ENCODE measurements at regions not wholly inside any gene's neighbourhood (a gene's known extent, or its start where the extent isn't known, plus 50 kb on each side); places are given as distances from the start of the nearest gene placed in this dataset.
"Not testable (repeated sequence)": the region's sequence is repeated elsewhere in the genome, so short reads cannot be mapped to it uniquely, and the experiment has no call there.

GRCh38 chr1:149635290-149635899 lies 51.7 kb downstream of the PPIAL4C start:
- DNase-seq; H3K27ac ChIP-seq; H3K27me3 ChIP-seq (ENCODE audit: insufficient read depth in 3 of 3, low read length in 2 of 3); H3K4me3 ChIP-seq; H3K9me3 ChIP-seq; intact Hi-C loops (cut with DNase I); ATAC-seq; H3K4me1 ChIP-seq; H3K36me3 ChIP-seq (ENCODE audit: insufficient read depth in 1 of 2, low read depth in 1 of 2): not testable (repeated sequence)
- WGBS, 3 donors, result 46 to 58% (median 48%) methylated on average over 5 to 7 of the region's 10 CpGs

GRCh38 chr1:149636286-149637122 lies 52.9 kb downstream of the PPIAL4C start:
- H3K9me3 ChIP-seq; H3K4me1 ChIP-seq; H3K36me3 ChIP-seq (ENCODE audit: insufficient read depth in 1 of 2, low read depth in 1 of 2); intact Hi-C loops (cut with DNase I); H3K27me3 ChIP-seq (ENCODE audit: insufficient read depth in 3 of 3, low read length in 2 of 3): not testable (repeated sequence)
- Histone ChIP-seq H3K4me3 (peak overlapping the region; percentile 64), H3K27ac (peak overlapping the region; percentile 79)
- ATAC-seq (peak; percentile 86 to 96 (median 94)), DNase-seq (peak; percentile 89 to 93)
- WGBS, 3 donors, result 0 to 1% (median 1%) methylated on average over 38 to 40 of the region's 41 CpGs

DNA sequence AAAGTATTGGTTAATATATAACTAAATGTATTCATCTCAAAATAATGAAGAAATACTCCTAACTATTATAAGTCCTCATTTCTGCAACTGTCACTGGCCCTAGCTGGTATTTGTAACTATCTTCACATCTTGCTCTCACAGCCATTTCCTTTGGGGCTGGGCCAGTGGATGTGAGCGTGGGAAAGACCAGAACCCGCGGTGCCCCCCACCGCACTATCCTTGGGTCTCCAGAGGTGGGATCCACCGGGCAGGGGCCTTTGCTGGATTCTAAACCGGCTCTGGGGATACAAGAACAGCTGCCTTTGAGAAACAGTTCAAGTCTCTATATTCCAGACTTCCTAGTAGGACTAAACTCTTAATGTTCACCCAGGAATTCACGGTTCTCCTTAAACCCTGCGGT lies 54.8 kb downstream of the PPIAL4C start:
- H3K4me3 ChIP-seq; H3K9me3 ChIP-seq; H3K4me1 ChIP-seq; ATAC-seq; H3K27ac ChIP-seq; H3K27me3 ChIP-seq (ENCODE audit: insufficient read depth in 3 of 3, low read length in 2 of 3); H3K36me3 ChIP-seq (ENCODE audit: insufficient read depth in 1 of 2, low read depth in 1 of 2); DNase-seq; intact Hi-C loops (cut with DNase I): not testable (repeated sequence)
- 87 to 95% (median 90%) methylated on average over 8 of the region's 8 CpGs for WGBS, 3 donors

- not testable (repeated sequence) for H3K27ac ChIP-seq
- WGBS, 3 donors, result 84 to 93% (median 90%) methylated on average over 20 to 23 of the region's 31 CpGs
Observed at GRCh38 chr1:149638901-149639658, 55.4 kb downstream of the PPIAL4C start.

GRCh38 chr1:149641179-149641578 lies 57.5 kb downstream of the PPIAL4C start:
- H3K27ac ChIP-seq; H3K9me3 ChIP-seq; intact Hi-C loops (cut with DNase I); H3K27me3 ChIP-seq (ENCODE audit: insufficient read depth in 3 of 3, low read length in 2 of 3); DNase-seq; H3K36me3 ChIP-seq (ENCODE audit: insufficient read depth in 1 of 2, low read depth in 1 of 2); H3K4me3 ChIP-seq; H3K4me1 ChIP-seq; ATAC-seq: not testable (repeated sequence)
- WGBS, 3 donors, result 52 to 63% (median 53%) methylated on average over 4 of the region's 4 CpGs

More at GRCh38 chr1:149638901-149639658, 55.4 kb downstream of the PPIAL4C start:
- H3K27me3 ChIP-seq (ENCODE audit: insufficient read depth in 3 of 3, low read length in 2 of 3); H3K4me3 ChIP-seq; H3K36me3 ChIP-seq (ENCODE audit: insufficient read depth in 1 of 2, low read depth in 1 of 2); DNase-seq; intact Hi-C loops (cut with DNase I); H3K9me3 ChIP-seq; H3K4me1 ChIP-seq; ATAC-seq: not testable (repeated sequence)

DNA sequence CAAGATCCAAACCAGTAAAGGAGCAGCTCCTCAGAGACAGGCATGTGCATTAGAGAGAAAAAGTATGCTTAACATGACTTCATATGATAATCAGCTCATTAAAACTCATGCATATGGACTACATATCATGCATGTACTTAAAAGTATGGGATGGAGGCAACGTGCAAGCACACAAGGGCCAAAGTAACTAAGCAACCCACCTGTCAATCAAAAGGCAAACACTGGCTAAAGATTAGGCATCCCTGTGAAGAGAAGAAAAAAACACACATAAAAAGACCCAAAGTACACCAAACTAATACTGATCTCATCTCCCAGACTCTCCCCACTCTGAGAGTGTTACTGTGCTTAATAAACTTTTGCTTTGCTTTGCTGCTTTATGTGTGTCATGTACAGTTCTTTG lies 61.2 kb downstream of the PPIAL4C start:
- DNase-seq; H3K4me1 ChIP-seq; intact Hi-C loops (cut with DNase I); H3K9me3 ChIP-seq; ATAC-seq; H3K27me3 ChIP-seq (ENCODE audit: insufficient read depth in 3 of 3, low read length in 2 of 3); H3K4me3 ChIP-seq; H3K36me3 ChIP-seq (ENCODE audit: insufficient read depth in 1 of 2, low read depth in 1 of 2); H3K27ac ChIP-seq: not testable (repeated sequence)
- 60 to 76% (median 68%) methylated on average over 1 of the region's 1 CpG for WGBS, 3 donors

GRCh38 chr1:149646360-149647017 lies 62.8 kb downstream of the PPIAL4C start:
- H3K4me3 ChIP-seq; H3K36me3 ChIP-seq (ENCODE audit: insufficient read depth in 1 of 2, low read depth in 1 of 2); H3K9me3 ChIP-seq; ATAC-seq; H3K4me1 ChIP-seq; intact Hi-C loops (cut with DNase I); DNase-seq; H3K27me3 ChIP-seq (ENCODE audit: insufficient read depth in 3 of 3, low read length in 2 of 3); H3K27ac ChIP-seq: not testable (repeated sequence)
- 31 to 40% (median 36%) methylated on average over 21 to 28 of the region's 37 CpGs for WGBS, 3 donors

GRCh38 chr1:149647018-149647373 lies 63.3 kb downstream of the PPIAL4C start:
- intact Hi-C loops (cut with DNase I); H3K4me3 ChIP-seq: not testable (repeated sequence)

GRCh38 chr1:149657750-149658149 lies 74.1 kb downstream of the PPIAL4C start:
- H3K36me3 ChIP-seq (ENCODE audit: insufficient read depth in 1 of 2, low read depth in 1 of 2); DNase-seq; H3K27ac ChIP-seq; ATAC-seq; intact Hi-C loops (cut with DNase I); H3K9me3 ChIP-seq; H3K4me3 ChIP-seq; H3K27me3 ChIP-seq (ENCODE audit: insufficient read depth in 3 of 3, low read length in 2 of 3); H3K4me1 ChIP-seq: not testable (repeated sequence)
- 70 to 90% (median 74%) methylated on average over 4 of the region's 4 CpGs for WGBS, 3 donors

More at GRCh38 chr1:149647018-149647373, 63.3 kb downstream of the PPIAL4C start:
- ATAC-seq; H3K36me3 ChIP-seq (ENCODE audit: insufficient read depth in 1 of 2, low read depth in 1 of 2); H3K9me3 ChIP-seq; H3K4me1 ChIP-seq; H3K27me3 ChIP-seq (ENCODE audit: insufficient read depth in 3 of 3, low read length in 2 of 3); DNase-seq; H3K27ac ChIP-seq: not testable (repeated sequence)
- WGBS, 3 donors, result 50 to 60% (median 53%) methylated on average over 15 to 20 of the region's 20 CpGs

- not testable (repeated sequence) for ATAC-seq
Observed at GRCh38 chr1:149658175-149658574, 74.5 kb downstream of the PPIAL4C start.

More at GRCh38 chr1:149658175-149658574, 74.5 kb downstream of the PPIAL4C start:
- H3K27ac ChIP-seq; H3K9me3 ChIP-seq; H3K4me1 ChIP-seq; H3K4me3 ChIP-seq; H3K27me3 ChIP-seq (ENCODE audit: insufficient read depth in 3 of 3, low read length in 2 of 3); intact Hi-C loops (cut with DNase I); H3K36me3 ChIP-seq (ENCODE audit: insufficient read depth in 1 of 2, low read depth in 1 of 2); DNase-seq: not testable (repeated sequence)
- WGBS, 3 donors, result 35 to 43% (median 41%) methylated on average over 2 of the region's 5 CpGs
